HFFc6 (cell line): ENCODE measurements at regions not wholly inside any gene's neighbourhood (a gene's known extent, or its start where the extent isn't known, plus 50 kb on each side); places are given as distances from the start of the nearest gene placed in this dataset.

ENCODE experiments used
- DNase-seq: peaks from one replicate; pipeline ENCODE4 v3.0.0-alpha.2; 2018
- H3K27ac Mint-ChIP-seq: 2 replicates; pipeline ENCODE4 v1.8.0; 2020; ENCODE audit warnings: mild to moderate bottlenecking, mixed read lengths
- H3K27me3 Mint-ChIP-seq: 2 replicates; pipeline ENCODE4 v1.8.0; 2021; ENCODE audit warnings: mild to moderate bottlenecking, moderate library complexity, mixed read lengths; ENCODE audit not compliant: insufficient read depth
- H3K36me3 Mint-ChIP-seq: 2 replicates; pipeline ENCODE4 v1.8.0; 2021; ENCODE audit warnings: low read depth, mixed read lengths
- H3K4me1 Mint-ChIP-seq: 2 replicates; pipeline ENCODE4 v1.8.0; 2020; ENCODE audit warnings: low read depth, mixed read lengths
- H3K4me3 Mint-ChIP-seq: 2 replicates; pipeline ENCODE4 v1.8.0; 2020; ENCODE audit warnings: mild to moderate bottlenecking, moderate library complexity, mixed read lengths
- H3K9me3 Mint-ChIP-seq: 2 replicates; pipeline ENCODE4 v1.8.0; 2020; ENCODE audit warnings: mild to moderate bottlenecking, mixed read lengths
- TF ChIP-seq, protein P1 (sequence below): fragments of 200-600 bp; sonication (generic); IDR thresholded peaks from 2 replicates; pipeline ENCODE4 v1.5.0; 2021; ENCODE audit warnings: antibody characterized with exemption, mild to moderate bottlenecking

DNA sequence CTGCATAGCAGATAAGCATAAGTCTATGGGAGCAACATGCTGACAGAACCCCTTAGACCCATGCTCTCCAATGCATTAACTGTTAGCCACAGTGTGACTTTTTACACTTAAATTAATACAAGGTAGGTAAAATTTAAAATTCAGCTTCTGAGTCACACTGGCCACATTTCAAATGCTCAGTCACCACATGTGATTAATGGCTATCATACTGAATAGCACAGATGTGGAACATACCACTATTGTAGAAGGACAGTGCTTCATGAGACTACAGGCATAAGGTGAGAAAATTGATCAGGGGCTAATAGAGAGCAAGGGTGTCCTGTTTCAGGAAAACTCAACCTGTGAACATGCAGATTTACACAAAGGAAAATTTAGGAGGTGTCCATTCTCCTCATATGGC, 357.0 kb upstream of the SEMA6D start:
- no peak for DNase-seq
- TF ChIP-seq, protein P1, sequence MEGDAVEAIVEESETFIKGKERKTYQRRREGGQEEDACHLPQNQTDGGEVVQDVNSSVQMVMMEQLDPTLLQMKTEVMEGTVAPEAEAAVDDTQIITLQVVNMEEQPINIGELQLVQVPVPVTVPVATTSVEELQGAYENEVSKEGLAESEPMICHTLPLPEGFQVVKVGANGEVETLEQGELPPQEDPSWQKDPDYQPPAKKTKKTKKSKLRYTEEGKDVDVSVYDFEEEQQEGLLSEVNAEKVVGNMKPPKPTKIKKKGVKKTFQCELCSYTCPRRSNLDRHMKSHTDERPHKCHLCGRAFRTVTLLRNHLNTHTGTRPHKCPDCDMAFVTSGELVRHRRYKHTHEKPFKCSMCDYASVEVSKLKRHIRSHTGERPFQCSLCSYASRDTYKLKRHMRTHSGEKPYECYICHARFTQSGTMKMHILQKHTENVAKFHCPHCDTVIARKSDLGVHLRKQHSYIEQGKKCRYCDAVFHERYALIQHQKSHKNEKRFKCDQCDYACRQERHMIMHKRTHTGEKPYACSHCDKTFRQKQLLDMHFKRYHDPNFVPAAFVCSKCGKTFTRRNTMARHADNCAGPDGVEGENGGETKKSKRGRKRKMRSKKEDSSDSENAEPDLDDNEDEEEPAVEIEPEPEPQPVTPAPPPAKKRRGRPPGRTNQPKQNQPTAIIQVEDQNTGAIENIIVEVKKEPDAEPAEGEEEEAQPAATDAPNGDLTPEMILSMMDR = no peak
- H3K27ac Mint-ChIP-seq = no peak overlapping the region
- no peaks in the 10 kb centered on the region for H3K4me1 Mint-ChIP-seq
- H3K4me3 Mint-ChIP-seq = no peak overlapping the region
- no peaks in the 10 kb centered on the region for H3K9me3 Mint-ChIP-seq
- no peaks in the 10 kb centered on the region for H3K36me3 Mint-ChIP-seq
- peaks cover 1% of the 10 kb centered on the region; the same call in 1 of the 2 replicates for H3K27me3 Mint-ChIP-seq

DNA sequence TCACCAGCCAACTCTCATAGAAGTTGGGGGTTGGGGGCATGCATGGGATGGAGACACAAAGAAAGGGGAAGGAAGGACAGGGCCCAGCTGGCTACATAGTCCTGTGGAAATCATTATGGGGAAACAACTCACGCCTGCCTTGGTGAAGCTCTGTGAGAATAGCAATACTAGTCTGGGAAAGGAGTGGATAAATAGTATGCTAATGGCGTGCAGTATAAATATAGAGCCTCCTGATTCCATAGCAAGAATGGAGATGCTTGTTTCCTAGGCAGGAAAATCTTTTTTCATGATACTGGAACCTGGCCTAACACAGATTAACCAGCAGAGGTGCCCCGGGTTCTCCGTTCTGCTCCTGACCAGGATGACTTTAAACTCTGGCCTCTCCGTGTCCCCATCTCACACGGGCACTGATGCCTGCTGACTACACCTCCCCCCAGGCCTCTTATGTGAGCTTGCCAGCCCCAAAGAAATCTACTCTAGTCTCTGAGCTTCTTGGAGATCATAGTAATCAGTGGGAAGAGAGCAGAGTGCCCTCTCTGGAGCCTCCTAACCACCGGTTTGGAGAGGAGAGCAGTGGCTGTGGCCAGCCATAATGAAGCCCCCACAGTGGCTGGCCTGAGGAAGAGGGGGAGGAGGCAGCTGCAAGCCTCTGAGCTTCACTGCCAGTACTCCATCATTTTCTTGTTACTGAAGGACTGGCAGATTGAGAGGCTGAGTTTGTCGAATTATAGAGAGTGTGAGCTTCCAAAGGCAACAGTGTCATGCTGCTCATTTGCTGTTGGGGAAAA, 355.0 kb upstream of the SEMA6D start:
- no peaks in the 10 kb centered on the region for H3K4me1 Mint-ChIP-seq
- H3K4me3 Mint-ChIP-seq = no peak overlapping the region
- no peak overlapping the region for H3K27ac Mint-ChIP-seq
- no peak for DNase-seq
- H3K27me3 Mint-ChIP-seq = peaks cover 2% of the 10 kb centered on the region; the same call in 1 of the 2 replicates
- no peaks in the 10 kb centered on the region for H3K36me3 Mint-ChIP-seq
- TF ChIP-seq, protein P1 = no peak
- no peaks in the 10 kb centered on the region for H3K9me3 Mint-ChIP-seq

DNA sequence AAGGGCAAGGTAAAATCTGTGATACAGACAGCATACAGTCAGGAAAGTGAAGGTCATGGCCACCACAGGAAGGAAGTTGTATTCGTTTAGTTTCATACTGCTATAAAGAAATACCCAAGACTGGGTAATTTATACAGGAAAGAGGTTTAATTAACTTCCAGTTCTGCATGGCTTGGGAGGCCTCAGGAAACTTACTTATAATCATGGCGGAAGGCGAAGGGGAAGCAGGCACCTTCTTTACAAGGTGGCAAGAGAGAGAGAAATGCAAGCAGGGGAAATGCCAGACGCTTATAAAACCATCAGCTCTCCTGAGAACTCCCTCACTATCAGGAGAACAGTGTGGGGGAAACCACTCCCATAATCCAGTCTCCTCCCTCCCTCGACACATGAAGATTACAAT, 353.7 kb upstream of the SEMA6D start:
- TF ChIP-seq, protein P1 = no peak
- H3K27ac Mint-ChIP-seq = no peak overlapping the region
- H3K27me3 Mint-ChIP-seq = peaks cover 2% of the 10 kb centered on the region; the same call in 1 of the 2 replicates
- no peaks in the 10 kb centered on the region for H3K4me1 Mint-ChIP-seq
- DNase-seq = no peak
- H3K9me3 Mint-ChIP-seq = no peaks in the 10 kb centered on the region
- no peak overlapping the region for H3K4me3 Mint-ChIP-seq
- no peaks in the 10 kb centered on the region for H3K36me3 Mint-ChIP-seq

DNA sequence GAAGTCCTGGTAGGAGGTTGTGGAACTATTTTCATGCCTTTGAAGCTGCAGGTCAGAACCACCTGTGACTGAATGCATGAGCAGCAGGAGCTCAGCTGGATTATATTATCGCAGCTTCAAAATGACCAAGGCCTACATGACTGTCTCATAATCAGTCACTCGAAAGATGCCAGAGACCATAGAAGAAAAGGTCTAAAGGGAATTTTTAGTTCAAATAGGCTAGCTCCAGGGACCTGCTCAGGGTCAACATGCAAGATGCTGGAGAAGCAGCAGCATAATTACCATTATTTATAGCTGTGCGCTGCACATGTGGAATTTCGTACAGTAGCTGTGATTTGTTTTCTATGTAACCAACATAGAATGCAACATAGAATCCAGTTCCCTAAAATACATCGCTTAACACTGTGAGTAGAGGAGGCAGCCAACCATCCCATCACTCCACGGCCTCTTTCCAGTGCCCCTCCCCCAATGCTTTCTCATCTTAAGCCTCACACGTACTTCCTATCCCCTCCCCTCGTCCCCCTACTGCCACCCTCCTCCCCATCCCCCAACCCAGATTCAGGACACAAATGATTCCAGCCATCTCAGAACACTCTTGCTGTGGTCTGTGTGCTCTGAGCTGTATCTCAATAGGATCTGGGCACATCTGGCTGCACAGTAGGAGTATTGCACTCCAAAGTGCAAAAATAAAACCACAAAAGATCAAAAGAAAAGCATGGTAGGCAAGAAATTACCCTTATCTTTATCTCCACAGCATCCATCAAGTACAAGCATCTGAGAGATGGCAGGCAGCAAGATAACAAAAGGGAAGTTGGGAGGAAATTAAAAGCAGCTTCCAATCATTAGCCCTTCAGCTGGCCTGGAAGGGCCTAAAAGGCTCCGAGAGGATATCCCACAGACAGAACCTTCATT, 352.8 kb upstream of the SEMA6D start:
- no peak overlapping the region for H3K4me3 Mint-ChIP-seq
- no peaks in the 10 kb centered on the region for H3K9me3 Mint-ChIP-seq
- no peaks in the 10 kb centered on the region for H3K4me1 Mint-ChIP-seq
- TF ChIP-seq, protein P1 = no peak
- H3K27me3 Mint-ChIP-seq = peaks cover 4% of the 10 kb centered on the region; the same call in 1 of the 2 replicates
- no peaks in the 10 kb centered on the region for H3K36me3 Mint-ChIP-seq
- H3K27ac Mint-ChIP-seq = no peak overlapping the region
- DNase-seq = no peak

DNA sequence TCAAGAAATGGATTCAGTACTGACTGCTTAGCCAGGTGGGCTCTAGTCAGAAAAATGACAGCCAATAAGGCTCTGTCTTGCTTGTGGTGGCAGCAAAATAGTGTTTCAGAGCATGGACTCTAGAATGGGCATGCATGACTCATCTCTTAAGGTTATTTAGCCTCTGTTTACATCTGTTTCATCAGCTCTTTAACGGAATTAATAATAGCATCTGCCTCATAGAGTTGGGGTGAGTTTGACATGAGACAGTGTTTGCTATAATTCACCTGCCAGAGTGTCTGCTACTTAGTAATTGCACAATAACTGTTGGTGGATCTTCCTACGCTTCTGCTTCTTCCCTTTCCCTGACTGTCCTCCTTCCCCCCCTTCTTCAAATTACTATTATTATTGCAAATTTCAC, 350.4 kb upstream of the SEMA6D start:
- no peak overlapping the region for H3K27ac Mint-ChIP-seq
- H3K36me3 Mint-ChIP-seq = no peaks in the 10 kb centered on the region
- TF ChIP-seq, protein P1 = no peak
- DNase-seq = no peak
- no peaks in the 10 kb centered on the region for H3K9me3 Mint-ChIP-seq
- H3K4me1 Mint-ChIP-seq = no peaks in the 10 kb centered on the region
- H3K27me3 Mint-ChIP-seq = peaks cover 4% of the 10 kb centered on the region; the same call in 1 of the 2 replicates
- H3K4me3 Mint-ChIP-seq = no peak overlapping the region
